Activated naive CD4-positive, alpha-beta T cell treated with anti-CD3 and anti-CD28 coated beads, Interleukin-2, amount 50 U/mL, for 24 hours (primary cell): ENCODE measurements at regions not wholly inside any gene's neighbourhood (a gene's known extent, or its start where the extent isn't known, plus 50 kb on each side); places are given as distances from the start of the nearest gene placed in this dataset.
"Not testable (repeated sequence)": the region's sequence is repeated elsewhere in the genome, so short reads cannot be mapped to it uniquely, and the experiment has no call there.

Source experiments
- H3K27ac Mint-ChIP-seq: one replicate; pipeline ENCODE4 v1.8.0; 2021; ENCODE audit warnings: mild to moderate bottlenecking, mixed read lengths
- H3K27me3 Mint-ChIP-seq: one replicate; pipeline ENCODE4 v1.8.0; 2021; ENCODE audit warnings: mixed read lengths
- H3K36me3 Mint-ChIP-seq: one replicate; pipeline ENCODE4 v1.8.0; 2021; ENCODE audit warnings: mixed read lengths
- H3K4me1 Mint-ChIP-seq: one replicate; pipeline ENCODE4 v1.8.0; 2021; ENCODE audit warnings: mixed read lengths
- H3K4me3 Mint-ChIP-seq: one replicate; pipeline ENCODE4 v1.8.0; 2021; ENCODE audit warnings: mild to moderate bottlenecking, mixed read lengths
- H3K9me3 Mint-ChIP-seq: one replicate; pipeline ENCODE4 v1.8.0; 2021; ENCODE audit warnings: mixed read lengths

DNA sequence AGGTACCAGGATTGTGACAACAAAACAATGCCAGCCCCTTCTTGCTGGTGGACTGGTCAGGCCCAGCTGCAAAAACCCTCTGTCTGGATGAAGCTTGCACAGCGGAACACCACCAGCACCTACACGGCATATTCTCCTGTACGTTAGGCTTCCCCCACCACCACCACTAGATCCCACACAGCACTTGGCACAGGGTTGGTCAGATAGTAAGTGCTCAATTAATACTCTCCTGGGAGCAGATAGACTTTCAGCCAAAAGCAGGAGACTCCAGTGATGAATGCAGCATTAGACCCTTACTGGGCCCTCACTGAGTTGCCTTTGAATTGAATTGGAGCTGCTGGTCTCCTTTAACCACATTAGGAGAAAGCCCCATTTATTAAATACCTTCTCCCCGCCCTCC lies 97.9 kb downstream of the CPN2 start:
- H3K4me1 Mint-ChIP-seq: peaks cover 28% of the 10 kb centered on the region
- H3K4me3 Mint-ChIP-seq: no peak overlapping the region
- H3K9me3 Mint-ChIP-seq: no peaks in the 10 kb centered on the region
- H3K27me3 Mint-ChIP-seq: no peaks in the 10 kb centered on the region
- H3K36me3 Mint-ChIP-seq: peaks cover 2% of the 10 kb centered on the region
- no peak overlapping the region for H3K27ac Mint-ChIP-seq

DNA sequence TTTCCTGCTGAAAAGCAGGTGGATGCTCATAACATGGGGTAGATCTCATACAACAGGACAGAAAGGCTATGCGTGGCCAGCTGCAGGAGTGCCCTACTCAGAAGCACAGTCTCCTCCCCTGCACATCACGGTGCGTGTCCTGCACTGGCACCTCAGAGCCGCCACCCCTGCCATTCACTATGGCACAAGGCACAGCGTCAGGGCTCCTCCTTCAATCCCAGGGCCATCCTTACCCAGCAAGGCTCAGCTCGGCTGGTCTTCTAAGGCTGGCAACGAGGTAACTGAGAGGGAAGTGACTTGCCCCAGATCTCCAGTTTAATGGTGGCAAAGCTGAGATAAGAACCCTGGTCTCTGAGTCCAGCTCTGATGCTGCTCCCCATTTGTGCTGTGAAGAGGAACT lies 97.1 kb downstream of the CPN2 start:
- Mint-ChIP-seq H3K36me3 (peaks cover 2% of the 10 kb centered on the region), H3K27ac (no peak overlapping the region), H3K27me3 (no peaks in the 10 kb centered on the region), H3K4me1 (peaks cover 28% of the 10 kb centered on the region), H3K9me3 (no peaks in the 10 kb centered on the region), H3K4me3 (no peak overlapping the region)

- H3K4me1 Mint-ChIP-seq: peaks cover 28% of the 10 kb centered on the region
- H3K27ac Mint-ChIP-seq: peak overlapping the region; percentile 95
These were observed 95.7 kb downstream of the CPN2 start for GRCh38 chr3:194255252-194256039.

GRCh38 chr3:194256040-194256945 lies 94.8 kb downstream of the CPN2 start:
- Mint-ChIP-seq H3K27me3 (no peaks in the 10 kb centered on the region), H3K36me3 (peaks cover 2% of the 10 kb centered on the region), H3K27ac (peak overlapping the region; percentile 95), H3K9me3 (no peaks in the 10 kb centered on the region), H3K4me1 (peaks cover 28% of the 10 kb centered on the region), H3K4me3 (no peak overlapping the region)

More at GRCh38 chr3:194255252-194256039, 95.7 kb downstream of the CPN2 start:
- Mint-ChIP-seq H3K9me3 (no peaks in the 10 kb centered on the region), H3K4me3 (peak overlapping the region; percentile 67), H3K36me3 (peaks cover 2% of the 10 kb centered on the region), H3K27me3 (no peaks in the 10 kb centered on the region)

- peaks cover 2% of the 10 kb centered on the region for H3K36me3 Mint-ChIP-seq
- no peaks in the 10 kb centered on the region for H3K27me3 Mint-ChIP-seq
- H3K9me3 Mint-ChIP-seq: no peaks in the 10 kb centered on the region
- H3K27ac Mint-ChIP-seq: no peak overlapping the region
- no peak overlapping the region for H3K4me3 Mint-ChIP-seq
- peaks cover 28% of the 10 kb centered on the region for H3K4me1 Mint-ChIP-seq
These were observed 93.9 kb downstream of the CPN2 start for GRCh38 chr3:194257151-194257621.

DNA sequence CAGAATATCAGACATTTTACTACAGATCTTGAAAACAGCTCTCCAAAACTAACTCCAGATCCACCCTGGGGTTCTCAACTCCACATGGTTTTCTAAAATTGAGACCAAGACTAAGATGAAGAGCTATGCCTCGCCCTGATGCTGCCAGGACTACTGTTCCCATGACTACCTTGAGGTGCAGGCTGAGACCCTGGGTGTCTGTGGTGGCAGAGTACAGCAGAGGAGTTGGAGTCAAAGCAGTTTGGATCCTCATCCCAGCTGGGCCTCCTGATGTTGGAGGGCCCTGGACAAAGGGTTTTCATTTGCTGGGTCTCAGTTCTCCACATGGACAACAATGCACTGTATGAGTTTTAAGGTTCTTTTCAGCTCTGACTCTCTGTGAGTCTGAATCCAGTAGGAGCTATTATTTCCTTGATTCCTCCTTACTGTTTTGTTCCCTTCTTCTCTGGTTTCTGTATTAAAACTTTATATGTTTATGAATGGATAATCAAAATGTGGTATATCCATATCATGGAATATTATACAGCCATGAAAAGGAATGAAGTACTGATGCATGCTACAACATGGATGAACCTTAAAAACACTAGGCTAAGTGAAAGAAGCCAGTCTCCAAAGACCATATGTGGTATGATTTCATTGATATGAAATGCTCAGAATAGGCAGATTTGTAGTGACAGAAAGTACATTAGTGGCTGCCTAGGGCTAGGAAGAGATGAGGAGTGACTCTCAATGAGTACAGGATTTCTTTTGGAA lies 93.0 kb downstream of the CPN2 start:
- Mint-ChIP-seq H3K4me1 (peaks cover 28% of the 10 kb centered on the region), H3K27me3 (no peaks in the 10 kb centered on the region), H3K27ac (no peak overlapping the region)

DNA sequence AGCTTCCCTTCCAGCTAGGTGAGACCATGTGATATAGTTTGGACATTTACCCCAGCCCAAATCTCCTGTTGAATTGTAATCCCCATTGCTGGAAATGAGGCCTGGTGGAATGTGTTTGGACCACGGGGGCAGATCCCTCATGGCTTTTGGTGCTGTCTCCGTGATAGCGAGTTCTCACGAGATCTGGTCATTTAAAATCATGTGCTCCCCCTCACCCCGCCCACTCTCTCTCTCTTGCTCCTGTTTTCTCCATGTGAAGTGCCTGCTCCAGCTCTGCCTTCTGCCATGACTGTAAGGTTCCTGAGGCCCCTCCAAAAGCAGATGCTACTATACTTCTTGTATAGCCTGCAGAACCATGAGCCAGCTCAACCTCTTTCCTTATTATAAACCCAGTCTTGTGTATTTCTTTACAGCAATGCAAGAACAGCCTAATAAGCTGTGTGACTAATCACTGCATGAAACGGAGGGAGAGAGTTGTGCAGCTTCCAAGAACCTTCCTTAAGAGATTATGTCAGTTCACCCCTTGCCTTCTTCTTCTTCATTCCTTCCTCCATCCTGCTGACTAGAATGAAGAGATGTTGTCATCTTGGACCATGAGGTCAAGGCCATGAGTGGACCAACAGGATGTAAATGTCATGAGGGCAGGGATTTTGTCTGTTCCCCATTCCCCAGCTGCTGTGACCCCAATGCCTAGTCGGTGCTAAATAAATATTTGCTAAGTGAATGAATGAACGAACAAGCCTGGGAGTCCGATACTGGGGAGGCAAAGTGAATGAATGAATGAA lies 91.0 kb downstream of the CPN2 start:
- Mint-ChIP-seq H3K27me3 (no peaks in the 10 kb centered on the region), H3K9me3 (no peaks in the 10 kb centered on the region), H3K27ac (no peak overlapping the region), H3K4me3 (no peak overlapping the region), H3K4me1 (peaks cover 15% of the 10 kb centered on the region), H3K36me3 (peaks cover 2% of the 10 kb centered on the region)

More for the DNA sequence above, 93.0 kb downstream of the CPN2 start:
- Mint-ChIP-seq H3K9me3 (no peaks in the 10 kb centered on the region), H3K36me3 (peaks cover 2% of the 10 kb centered on the region), H3K4me3 (no peak overlapping the region)

- Mint-ChIP-seq H3K4me3 (no peak overlapping the region), H3K9me3 (no peaks in the 10 kb centered on the region), H3K27me3 (no peaks in the 10 kb centered on the region), H3K27ac (no peak overlapping the region), H3K4me1 (peaks cover under 1% of the 10 kb centered on the region), H3K36me3 (peaks cover 2% of the 10 kb centered on the region)
These were observed 89.5 kb downstream of the CPN2 start for GRCh38 chr3:194261581-194262063.

- no peak overlapping the region for H3K4me3 Mint-ChIP-seq
- no peaks in the 10 kb centered on the region for H3K4me1 Mint-ChIP-seq
- no peaks in the 10 kb centered on the region for H3K9me3 Mint-ChIP-seq
- H3K27me3 Mint-ChIP-seq: no peaks in the 10 kb centered on the region
- H3K36me3 Mint-ChIP-seq: peaks cover 2% of the 10 kb centered on the region
- no peak overlapping the region for H3K27ac Mint-ChIP-seq
These were observed 88.8 kb downstream of the CPN2 start for GRCh38 chr3:194262176-194262924.

- no peaks in the 10 kb centered on the region for H3K9me3 Mint-ChIP-seq
- H3K36me3 Mint-ChIP-seq: no peaks in the 10 kb centered on the region
- no peaks in the 10 kb centered on the region for H3K4me1 Mint-ChIP-seq
- H3K4me3 Mint-ChIP-seq: no peak overlapping the region
- no peak overlapping the region for H3K27ac Mint-ChIP-seq
- H3K27me3 Mint-ChIP-seq: no peaks in the 10 kb centered on the region
These were observed 88.2 kb downstream of the CPN2 start for GRCh38 chr3:194262925-194263305.

DNA sequence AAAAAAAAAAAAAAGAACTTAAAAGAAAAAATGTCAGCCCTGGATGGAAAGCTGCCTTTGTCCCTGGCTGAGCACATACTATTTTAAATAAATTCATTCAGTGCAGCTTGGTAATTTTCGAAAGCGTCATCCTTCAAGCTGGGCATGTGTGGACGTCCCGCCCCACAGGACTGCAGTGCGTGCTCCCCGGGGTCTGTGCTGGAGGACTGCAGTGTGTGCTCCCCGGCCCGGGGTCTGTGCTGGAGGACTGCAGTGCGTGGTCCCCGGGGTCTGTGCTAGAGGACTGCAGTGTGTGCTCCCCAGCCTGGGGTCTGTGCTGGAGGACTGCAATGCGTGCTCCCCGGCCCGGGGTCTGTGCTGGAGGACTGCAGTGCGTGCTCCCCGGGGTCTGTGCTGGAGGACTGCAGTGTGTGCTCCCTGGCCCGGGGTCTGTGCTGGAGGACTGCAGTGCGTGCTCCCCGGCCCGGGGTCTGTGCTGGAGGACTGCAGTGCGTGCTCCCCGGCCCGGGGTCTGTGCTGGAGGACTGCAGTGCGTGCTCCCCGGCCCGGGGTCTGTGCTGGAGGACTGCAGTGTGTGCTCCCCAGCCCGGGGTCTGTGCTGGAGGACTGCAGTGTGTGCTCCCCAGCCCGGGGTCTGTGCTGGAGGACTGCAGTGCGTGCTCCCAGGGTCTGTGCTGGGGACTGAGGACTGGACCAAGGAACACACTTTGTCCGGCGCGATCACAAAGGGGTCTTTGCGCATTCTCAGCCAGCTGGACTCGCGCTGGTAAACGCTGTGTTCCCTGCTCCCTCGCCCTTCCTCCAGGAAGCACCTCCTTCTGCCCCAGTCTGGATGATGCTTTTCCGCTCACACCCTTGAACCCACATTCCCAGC lies 86.3 kb downstream of the CPN2 start:
- H3K36me3 Mint-ChIP-seq, H3K4me1 Mint-ChIP-seq, H3K4me3 Mint-ChIP-seq, H3K27me3 Mint-ChIP-seq, H3K9me3 Mint-ChIP-seq: not testable (repeated sequence)
- H3K27ac Mint-ChIP-seq: peak overlapping the region; percentile 30

GRCh38 chr3:194265505-194265892 lies 85.6 kb downstream of the CPN2 start:
- H3K4me1 Mint-ChIP-seq: peaks cover 7% of the 10 kb centered on the region
- H3K36me3 Mint-ChIP-seq: no peaks in the 10 kb centered on the region
- no peak overlapping the region for H3K4me3 Mint-ChIP-seq
- H3K27me3 Mint-ChIP-seq: no peaks in the 10 kb centered on the region
- peak overlapping the region; percentile 30 for H3K27ac Mint-ChIP-seq
- no peaks in the 10 kb centered on the region for H3K9me3 Mint-ChIP-seq
